Keratinocyte (primary cell): ENCODE measurements at regions not wholly inside any gene's neighbourhood (a gene's known extent, or its start where the extent isn't known, plus 50 kb on each side); places are given as distances from the start of the nearest gene placed in this dataset.
A peak's percentile ranks its signal among the peaks of the same experiment; 100 is the strongest.
"Not testable (repeated sequence)": the region's sequence is repeated elsewhere in the genome, so short reads cannot be mapped to it uniquely, and the experiment has no call there.

Experiments used
- DNase-seq: peaks from one replicate; pipeline ENCODE4 v3.0.0-alpha.2; 2011; ENCODE audit warnings: low read depth, missing footprints, low spot score
- FAIRE-seq: peaks from 2 replicates; lab custom pipeline; 2011; peaks lifted over from hg19 to GRCh38; lab: Jason Lieb, UNC
- H2AFZ ChIP-seq: 2 replicates; pipeline ENCODE4 v1.6.0; 2012; ENCODE audit warnings: low read length, control low read depth, inconsistent platforms; ENCODE audit not compliant: control insufficient read depth
- H3K27ac ChIP-seq: 2 replicates; pipeline ENCODE4 v1.5.1; 2011; ENCODE audit warnings: low read length; ENCODE audit not compliant: control insufficient read depth, insufficient read depth
- H3K27me3 ChIP-seq: 3 replicates; pipeline ENCODE4 v1.6.0; 2011; ENCODE audit warnings: low read length; ENCODE audit not compliant: control insufficient read depth, insufficient read depth; ENCODE audit errors: extremely low read depth
- H3K36me3 ChIP-seq, 2 experiments: 2 replicates in 1 of 2; 3 replicates in 1 of 2; pipeline ENCODE4 v1.5.1; 2011; ENCODE audit warnings: low read length in 2 of 2, mild to moderate bottlenecking in 1 of 2; ENCODE audit not compliant: control insufficient read depth in 2 of 2, insufficient read depth in 2 of 2; ENCODE audit errors: extremely low read depth in 1 of 2
- H3K4me1 ChIP-seq: 3 replicates; pipeline ENCODE4 v1.5.1; 2011; ENCODE audit warnings: low read length; ENCODE audit not compliant: control insufficient read depth, insufficient read depth; ENCODE audit errors: extremely low read depth
- H3K4me2 ChIP-seq: 3 replicates; pipeline ENCODE4 v1.6.0; 2011; ENCODE audit warnings: low read depth, low read length; ENCODE audit not compliant: control insufficient read depth, insufficient read depth; ENCODE audit errors: extremely low read depth
- H3K4me3 ChIP-seq, 3 experiments: fragments of 200-600 bp in 1 of 3; sonication (generic) in 1 of 3; 2 replicates in 2 of 3; 3 replicates in 1 of 3; pipeline ENCODE4 v1.5.1; 2011 to 2016; ENCODE audit warnings: low read length in 3 of 3, mild to moderate bottlenecking in 3 of 3, control low read depth in 2 of 3, inconsistent platforms in 1 of 3, low read depth in 1 of 3, mixed read lengths in 1 of 3, mixed run types in 1 of 3, moderate library complexity in 1 of 3; ENCODE audit not compliant: control insufficient read depth in 2 of 3, insufficient read depth in 2 of 3; ENCODE audit errors: extremely low read depth in 1 of 3
- H3K79me2 ChIP-seq: 2 replicates; pipeline ENCODE4 v1.6.0; 2012; ENCODE audit warnings: low read length; ENCODE audit not compliant: control insufficient read depth, insufficient read depth
- H3K9ac ChIP-seq: 3 replicates; pipeline ENCODE4 v1.6.0; 2011; ENCODE audit warnings: low read length; ENCODE audit not compliant: control insufficient read depth, insufficient read depth; ENCODE audit errors: extremely low read depth
- H3K9me1 ChIP-seq: 3 replicates; pipeline ENCODE4 v1.6.0; 2011; ENCODE audit warnings: low read length; ENCODE audit not compliant: control insufficient read depth, insufficient read depth; ENCODE audit errors: extremely low read depth
- H3K9me3 ChIP-seq: 2 replicates; pipeline ENCODE4 v1.5.1; 2012; ENCODE audit warnings: low read depth, low read length; ENCODE audit not compliant: control insufficient read depth
- H4K20me1 ChIP-seq: 3 replicates; pipeline ENCODE4 v1.6.0; 2011; ENCODE audit warnings: low read length; ENCODE audit not compliant: control insufficient read depth, insufficient read depth; ENCODE audit errors: extremely low read depth
- CTCF ChIP-seq, 3 experiments: IDR thresholded peaks in 1 of 3; conservative IDR thresholded peaks in 1 of 3; optimal IDR thresholded peaks in 1 of 3; 2 replicates in 2 of 3; 3 replicates in 1 of 3; pipeline versions ENCODE3 to v1.5.1; 2011; ENCODE audit warnings: low read length in 3 of 3, mild to moderate bottlenecking in 3 of 3, moderate library complexity in 2 of 3, control low read depth in 1 of 3, inconsistent platforms in 1 of 3; ENCODE audit not compliant: insufficient read depth in 2 of 3; ENCODE audit errors: extremely low read depth in 1 of 3
- EZH2 ChIP-seq: IDR thresholded peaks from one replicate; pipeline ENCODE4 v1.6.1; 2012; ENCODE audit warnings: inconsistent platforms, mild to moderate bottlenecking, low read length, moderate library complexity
- dilution Hi-C: fragments of 300-500 bp; cut with MboI; formaldehyde crosslinking; loops from one replicate; pipeline ENCODE4 v1.7.0; 2020; ENCODE audit warnings: low sequenced_read_pairs; ENCODE audit not compliant: extremely low pct_ligation_motif_present

GRCh38 chr1:178609015-178609414, 96.1 kb downstream of the TEX35 start:
- dilution Hi-C loops, result no loop called here
- H4K20me1 ChIP-seq, result no peaks in the 10 kb centered on the region
- peak overlapping the region; percentile 73 for H3K4me2 ChIP-seq

GRCh38 chr1:178610690-178611410, 97.9 kb downstream of the TEX35 start:
- H3K36me3 ChIP-seq, H3K27me3 ChIP-seq, H3K79me2 ChIP-seq, H4K20me1 ChIP-seq, H3K9me1 ChIP-seq, H3K4me3 ChIP-seq, dilution Hi-C loops, H3K9me3 ChIP-seq: not testable (repeated sequence)
- H2AFZ ChIP-seq, result peak overlapping the region; percentile 22
- peak; percentile 81 for DNase-seq
- peak; percentile 78 for FAIRE-seq
- peak overlapping the region; percentile 67 for H3K27ac ChIP-seq
- H3K4me2 ChIP-seq, result peak overlapping the region; percentile 37
- H3K4me1 ChIP-seq, result peaks cover 42% of the 10 kb centered on the region
- peak overlapping the region; percentile 9 for H3K9ac ChIP-seq

More at GRCh38 chr1:178609015-178609414, 96.1 kb downstream of the TEX35 start:
- DNase-seq (no peak), FAIRE-seq (no peak)
- H3K9me1 ChIP-seq, result no peaks in the 10 kb centered on the region
- peaks cover 42% of the 10 kb centered on the region for H3K4me1 ChIP-seq
- no peaks in the 10 kb centered on the region for H3K36me3 ChIP-seq
- no peaks in the 10 kb centered on the region for H3K27me3 ChIP-seq
- H3K27ac ChIP-seq, result peak overlapping the region; percentile 76
- TF ChIP-seq CTCF (optimal IDR thresholded peaks at IDR 0.05 in 1 of 3, IDR thresholded peaks at IDR 0.05 in 1 of 3, conservative IDR thresholded peaks at IDR 0.05 in 1 of 3; ENCODE audit: extremely low read depth in 1 of 3, insufficient read depth in 2 of 3, low read length in 3 of 3) (no peak), EZH2 (no peak)
- H3K9me3 ChIP-seq, result no peaks in the 10 kb centered on the region
- H3K4me3 ChIP-seq, result no peak overlapping the region
- H3K9ac ChIP-seq, result peak overlapping the region; percentile 25
- no peak overlapping the region for H2AFZ ChIP-seq
- H3K79me2 ChIP-seq, result no peaks in the 10 kb centered on the region

- Histone ChIP-seq H2AFZ (peak overlapping the region; percentile 43), H3K4me2 (peak overlapping the region; percentile 37), H3K9ac (no peak overlapping the region), H3K79me2 (no peaks in the 10 kb centered on the region), H3K27ac (peak overlapping the region; percentile 29), H4K20me1 (no peaks in the 10 kb centered on the region), H3K27me3 (no peaks in the 10 kb centered on the region), H3K36me3 (no peaks in the 10 kb centered on the region), H3K4me3 (peak overlapping the region in 1 of 3 experiments; percentile 27), H3K4me1 (peaks cover 42% of the 10 kb centered on the region), H3K9me1 (no peaks in the 10 kb centered on the region), H3K9me3 (no peaks in the 10 kb centered on the region)
- dilution Hi-C loops, result no loop called here
- FAIRE-seq (no peak), DNase-seq (no peak)
- TF ChIP-seq CTCF (optimal IDR thresholded peaks at IDR 0.05 in 1 of 3, IDR thresholded peaks at IDR 0.05 in 1 of 3, conservative IDR thresholded peaks at IDR 0.05 in 1 of 3; ENCODE audit: extremely low read depth in 1 of 3, insufficient read depth in 2 of 3, low read length in 3 of 3), result no peak
- TF ChIP-seq EZH2, result no peak
Observed at GRCh38 chr1:178612261-178612660, 99.4 kb downstream of the TEX35 start.
